T-helper 9 cell (primary cell): ENCODE measurements at regions not wholly inside any gene's neighbourhood (a gene's known extent, or its start where the extent isn't known, plus 50 kb on each side); places are given as distances from the start of the nearest gene placed in this dataset.

Experiments used
- DNase-seq: peaks from one replicate; pipeline ENCODE4 v3.0.0-alpha.2; 2020

DNA sequence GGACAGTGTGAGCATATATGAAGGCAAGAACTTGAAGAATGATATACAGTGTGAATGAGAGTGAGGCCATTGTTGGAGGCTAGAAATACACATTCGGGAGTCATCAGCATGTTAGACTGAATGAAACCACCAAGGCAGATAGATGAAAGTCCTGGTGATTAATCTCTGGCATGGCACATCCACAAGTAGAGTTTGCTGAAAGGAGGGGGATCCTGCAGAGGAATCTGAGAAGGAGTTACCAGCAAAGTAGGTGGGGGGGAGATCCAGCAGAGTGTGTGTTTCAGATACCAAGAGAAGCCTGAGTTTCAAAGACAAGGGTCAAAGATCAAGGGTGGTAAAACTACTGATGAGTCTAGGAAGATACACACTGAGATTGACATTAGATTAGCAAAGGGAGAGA lies 426.7 kb upstream of the DCN start:
- no peak for DNase-seq

DNA sequence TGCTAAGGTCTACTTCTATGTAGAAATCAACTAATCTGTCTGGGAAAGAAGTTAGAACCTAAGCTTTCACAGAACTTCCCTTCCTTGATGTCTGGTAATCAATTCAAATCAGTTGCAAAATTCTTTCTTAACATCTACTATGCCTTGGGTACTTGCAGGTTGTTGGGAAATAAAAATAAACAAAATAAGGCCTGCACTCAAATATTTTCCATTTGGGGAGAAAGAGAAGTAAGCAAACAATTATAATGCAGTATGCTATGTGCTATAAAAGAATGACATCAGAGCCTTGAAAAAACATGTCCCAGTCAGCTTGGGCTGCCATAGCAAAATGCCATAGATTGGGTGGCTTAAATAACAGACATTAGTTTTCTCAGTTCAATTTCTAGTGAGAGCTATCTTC lies 425.9 kb upstream of the DCN start:
- DNase-seq = no peak

- DNase-seq = no peak
Measured at GRCh38 chr12:91606662-91607377, 424.2 kb upstream of the DCN start.

GRCh38 chr12:91604897-91605296 lies 422.3 kb upstream of the DCN start:
- no peak for DNase-seq

DNA sequence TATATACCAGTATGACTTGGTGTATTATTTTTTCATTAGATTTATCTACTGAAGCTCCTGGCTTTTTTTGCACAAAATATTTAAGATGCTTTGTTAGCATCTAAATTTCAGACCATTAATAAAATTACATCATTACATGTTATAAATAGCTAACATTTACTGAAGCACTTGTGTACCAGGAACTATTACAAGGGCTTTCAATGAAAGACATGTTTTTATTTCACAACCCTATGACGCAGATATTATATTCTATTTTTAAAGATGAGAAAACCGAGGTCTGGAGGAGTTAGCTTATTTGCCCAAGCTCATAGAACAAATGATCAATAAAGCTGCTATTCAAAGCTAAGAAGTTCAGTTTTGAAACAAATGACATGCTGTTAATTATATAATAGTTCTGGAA lies 420.4 kb upstream of the DCN start:
- DNase-seq = no peak

DNA sequence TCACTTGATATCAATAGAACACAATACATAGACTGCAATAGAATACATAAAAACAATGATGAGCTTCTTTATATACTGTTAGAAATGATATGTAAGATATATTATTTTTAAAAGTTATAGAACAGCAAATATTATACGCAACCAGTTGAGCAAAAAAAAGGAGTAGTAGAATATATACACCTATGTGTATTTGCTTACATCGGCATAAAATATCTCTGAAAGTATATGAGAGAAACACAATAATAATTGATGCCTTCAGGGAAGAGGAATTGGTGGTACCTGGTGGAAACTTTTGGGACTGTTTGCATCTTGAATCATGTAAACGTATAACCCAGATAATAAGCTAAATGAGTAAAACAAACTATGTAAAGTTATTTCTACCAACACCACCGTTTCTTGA lies 418.4 kb upstream of the DCN start:
- DNase-seq = no peak

DNA sequence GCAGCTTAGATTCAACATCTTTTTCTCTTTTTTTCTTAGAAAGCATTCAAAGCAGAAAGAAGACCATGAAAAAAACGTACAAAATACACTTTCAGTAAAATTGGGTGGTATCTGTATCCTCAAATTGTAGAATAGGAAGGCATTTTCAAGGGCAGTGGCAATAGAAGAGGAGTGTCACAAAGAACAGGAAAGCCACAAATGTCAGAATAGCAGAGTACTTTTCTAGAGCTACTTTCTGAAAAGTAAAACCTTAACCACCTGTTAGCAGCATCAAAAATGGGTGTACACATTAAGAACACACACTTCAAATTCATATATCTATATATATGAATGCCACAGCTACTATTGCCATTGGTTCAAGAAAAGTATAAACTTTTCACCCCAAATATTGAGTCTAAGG lies 412.1 kb upstream of the DCN start:
- no peak for DNase-seq

GRCh38 chr12:91591639-91591987 lies 409.0 kb upstream of the DCN start:
- DNase-seq = no peak

DNA sequence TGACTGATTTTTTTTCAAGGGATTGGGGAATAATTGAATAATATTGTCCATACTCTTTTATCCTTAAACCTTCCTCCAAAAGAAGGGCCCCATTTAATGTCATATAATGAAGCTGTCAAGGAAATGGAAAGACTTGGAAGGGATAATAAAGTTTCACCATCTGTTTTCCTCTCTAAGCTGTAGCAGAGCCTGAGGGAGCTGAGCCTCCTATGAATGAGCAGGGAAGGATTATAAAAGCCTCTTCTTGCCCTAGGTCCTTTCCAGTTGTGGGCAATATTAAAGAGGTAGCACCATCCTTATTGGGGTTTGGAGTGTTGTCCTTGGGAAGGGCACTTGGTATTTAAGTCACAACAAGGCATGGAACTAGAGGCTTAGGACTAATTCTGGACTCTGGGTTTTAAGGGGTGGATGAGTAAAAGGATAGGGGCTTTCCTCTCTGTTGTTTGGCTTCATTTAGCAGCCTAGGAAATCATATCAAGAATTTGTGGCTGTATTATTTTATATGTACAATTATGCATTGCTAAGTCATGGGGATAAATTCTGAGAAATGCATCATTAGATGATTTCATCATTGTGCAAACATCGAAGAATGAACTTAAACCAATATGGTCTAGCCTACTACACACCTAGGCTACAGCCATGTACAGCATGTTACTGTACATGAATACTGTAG lies 408.5 kb upstream of the DCN start:
- no peak for DNase-seq

DNA sequence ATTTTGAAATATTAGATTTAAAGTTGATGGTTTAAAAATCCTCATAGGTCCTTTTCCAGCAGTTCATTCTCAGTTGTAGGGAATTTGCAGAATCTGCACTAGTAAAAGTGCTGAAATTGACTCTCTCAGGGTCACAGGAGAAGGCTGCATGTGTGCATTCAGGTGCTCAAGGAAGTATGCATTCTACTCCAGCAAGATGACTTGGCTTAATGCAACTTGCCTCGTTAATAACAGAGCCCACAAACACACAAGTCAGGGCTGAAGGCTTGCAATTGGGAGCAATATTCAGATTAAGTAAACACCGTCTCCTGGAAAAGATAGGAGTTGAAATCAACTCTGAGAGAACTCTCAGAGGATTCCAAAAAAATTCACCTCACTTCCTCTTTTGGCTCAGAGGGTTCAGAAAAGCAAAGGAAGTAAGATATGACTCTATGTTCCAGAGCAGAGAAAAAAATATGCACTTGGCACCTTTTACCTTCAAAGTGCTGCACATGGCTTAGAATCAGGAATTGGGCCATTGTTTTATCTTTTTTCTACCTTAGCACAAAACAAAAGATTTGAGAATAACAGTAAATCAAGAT lies 406.3 kb upstream of the DCN start:
- DNase-seq = no peak

DNA sequence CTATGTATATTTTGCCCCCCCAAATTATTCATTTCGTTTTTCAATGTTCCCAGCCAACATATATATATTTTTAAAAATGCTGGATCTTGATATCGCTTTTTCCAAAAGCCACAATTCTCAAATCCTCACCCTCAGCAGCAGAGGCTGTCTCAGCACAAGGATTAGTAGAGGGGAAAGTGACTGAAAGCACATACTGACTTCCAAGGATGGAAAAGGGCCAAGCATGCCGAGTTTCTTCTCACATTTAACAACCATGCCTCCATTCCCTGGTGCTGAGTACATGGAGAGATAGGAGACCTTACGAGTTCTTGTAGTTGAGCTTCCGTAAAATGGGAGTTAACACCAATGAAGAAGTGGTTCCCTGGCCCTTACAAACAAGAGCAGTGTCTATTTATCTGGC lies 403.4 kb upstream of the DCN start:
- DNase-seq = no peak

DNA sequence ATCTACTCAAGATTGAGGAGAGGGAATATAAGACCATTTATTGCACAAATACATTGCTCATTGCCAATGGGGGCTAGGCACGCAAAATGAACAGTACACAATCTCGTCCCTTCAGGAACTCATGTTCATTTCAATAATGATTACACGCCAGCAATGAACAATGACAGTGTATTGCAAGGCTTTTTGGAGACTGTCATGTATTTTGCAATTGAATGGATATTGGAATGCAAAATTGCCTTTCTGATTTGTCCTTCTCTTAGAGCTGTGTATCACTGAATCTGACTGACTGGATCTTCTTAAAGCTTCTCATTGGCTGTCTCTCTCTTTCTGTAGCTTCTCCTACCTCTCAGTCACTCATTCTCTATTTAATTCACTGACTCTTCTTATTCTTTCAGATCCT lies 400.2 kb upstream of the DCN start:
- no peak for DNase-seq

DNA sequence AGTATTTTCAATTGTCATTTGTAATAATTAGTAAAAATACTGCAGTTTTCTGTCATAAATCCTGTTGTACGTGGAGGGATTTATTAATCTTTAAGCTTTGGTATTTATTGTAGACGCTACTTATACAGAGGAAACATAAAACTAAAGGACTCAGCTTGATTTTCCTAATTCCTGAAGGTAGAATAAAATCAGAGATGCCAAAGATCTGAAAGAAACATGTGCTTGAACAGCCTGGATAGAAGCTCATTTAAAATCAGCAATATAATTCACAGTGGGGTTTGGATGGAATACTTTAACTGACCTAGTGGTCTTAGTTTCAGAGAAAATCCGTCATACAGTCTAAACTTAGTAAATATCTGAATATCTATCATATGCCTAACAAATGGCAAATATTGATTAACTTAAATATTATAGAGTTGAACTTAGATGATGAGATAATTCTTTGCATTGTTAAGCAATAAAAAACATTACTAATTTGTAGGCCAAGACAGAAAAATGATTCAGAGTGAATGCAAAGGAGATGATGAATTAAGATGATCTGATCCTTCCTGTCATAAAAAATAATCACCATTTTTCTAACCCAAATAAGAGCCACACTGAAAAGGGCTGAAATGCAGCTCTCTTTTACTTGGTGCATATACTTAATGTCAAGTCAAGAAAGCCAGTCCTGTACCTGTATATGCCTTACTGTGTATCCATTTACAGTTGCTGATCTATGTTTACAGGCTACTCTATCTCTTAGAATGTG lies 397.1 kb upstream of the DCN start:
- DNase-seq = no peak

DNA sequence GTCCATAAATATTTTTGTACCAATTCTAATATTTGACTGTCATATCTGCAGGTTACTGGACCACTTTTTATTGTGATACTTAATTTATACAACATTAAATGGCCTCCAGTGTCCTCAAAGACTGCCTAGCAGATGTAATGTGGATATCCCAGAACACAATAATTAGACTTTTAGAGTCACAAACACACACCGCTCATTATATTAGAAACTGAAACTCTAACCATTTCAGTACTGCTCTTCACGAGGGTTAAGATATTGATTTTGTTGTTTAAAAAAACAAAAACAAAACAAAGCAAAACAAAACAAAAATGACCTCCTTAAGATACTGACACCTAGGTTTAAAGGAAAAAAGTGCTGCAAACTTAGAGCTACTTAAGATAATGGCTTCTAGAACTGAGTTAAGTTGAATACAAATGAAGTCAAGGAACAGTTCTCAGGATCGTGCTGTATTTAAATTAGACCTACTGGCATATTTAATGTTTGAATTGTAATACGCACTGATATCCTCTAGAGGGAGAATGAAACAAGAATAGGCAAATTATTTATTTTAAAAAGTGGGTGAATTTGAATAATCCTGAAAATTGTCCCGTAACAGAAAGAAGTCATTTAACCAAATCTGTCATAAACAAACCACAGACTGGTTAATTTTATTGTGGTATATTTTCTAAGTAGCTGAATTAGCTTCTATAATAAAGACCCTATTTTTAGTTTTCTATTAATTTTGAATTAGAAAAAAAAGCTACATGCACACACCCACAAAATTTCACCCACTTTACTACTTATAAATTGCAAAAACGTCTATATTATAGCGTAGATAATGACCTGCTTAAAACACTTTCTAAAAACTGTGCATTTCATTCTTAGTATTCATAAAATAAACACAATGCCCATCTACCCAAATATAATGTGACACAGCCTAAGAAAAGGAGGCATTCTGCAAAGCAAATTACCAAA lies 395.2 kb upstream of the DCN start:
- no peak for DNase-seq

DNA sequence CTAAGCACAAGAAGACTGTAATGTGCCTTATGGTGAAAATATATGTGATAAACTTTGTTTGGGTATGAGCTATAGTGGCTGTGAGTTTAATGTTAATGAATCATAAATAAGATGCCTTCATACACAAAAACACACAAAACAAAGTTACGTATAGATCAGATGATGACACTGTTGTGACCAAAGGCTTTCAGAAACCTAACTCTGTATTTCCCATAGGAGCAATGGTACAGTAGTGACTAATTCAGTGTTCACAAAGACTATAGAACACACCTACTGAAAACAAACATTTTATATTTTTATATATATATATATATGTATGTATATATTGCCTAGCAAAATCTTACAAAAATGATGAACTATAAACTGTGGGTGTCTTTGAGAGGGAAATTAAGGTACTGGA lies 393.8 kb upstream of the DCN start:
- no peak for DNase-seq

GRCh38 chr12:91575630-91576029 lies 393.0 kb upstream of the DCN start:
- no peak for DNase-seq

DNA sequence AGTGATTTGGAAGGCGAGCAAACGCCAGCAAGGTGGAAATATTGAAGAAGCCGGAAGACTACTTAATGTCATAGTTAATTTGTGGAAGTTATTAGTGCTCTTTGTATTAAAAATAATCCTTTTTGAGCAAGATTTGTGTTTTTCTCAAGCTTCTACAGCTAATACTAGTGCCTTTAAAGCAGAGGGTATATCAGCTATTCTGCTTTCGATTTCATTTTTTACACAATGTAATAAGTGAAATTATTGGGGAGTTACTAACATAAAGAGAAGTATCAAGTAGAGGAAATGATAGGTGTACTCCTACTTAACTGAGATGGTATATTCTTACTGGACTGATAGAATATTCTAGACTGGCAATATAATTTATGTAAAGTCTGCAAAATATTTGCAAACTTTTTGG lies 392.4 kb upstream of the DCN start:
- DNase-seq = no peak

DNA sequence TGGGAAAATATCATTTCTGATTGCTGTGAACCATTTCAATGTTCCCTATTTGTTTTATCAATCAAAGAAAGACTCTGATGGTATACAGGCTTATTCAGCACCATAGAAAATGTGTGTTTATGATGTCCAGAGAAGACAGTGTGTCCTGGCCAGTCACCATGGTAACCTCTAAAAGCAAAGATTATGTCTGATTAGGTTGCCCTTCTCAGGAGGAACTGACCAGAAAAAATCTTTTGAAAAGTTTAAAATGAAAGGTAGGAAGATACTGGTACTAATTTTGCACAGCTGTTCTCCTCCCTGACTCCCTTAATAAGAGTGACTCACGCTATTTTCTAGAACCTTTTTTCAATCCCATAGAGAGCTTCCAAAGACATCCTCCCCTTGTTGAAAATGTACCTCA lies 391.8 kb upstream of the DCN start:
- DNase-seq = no peak

DNA sequence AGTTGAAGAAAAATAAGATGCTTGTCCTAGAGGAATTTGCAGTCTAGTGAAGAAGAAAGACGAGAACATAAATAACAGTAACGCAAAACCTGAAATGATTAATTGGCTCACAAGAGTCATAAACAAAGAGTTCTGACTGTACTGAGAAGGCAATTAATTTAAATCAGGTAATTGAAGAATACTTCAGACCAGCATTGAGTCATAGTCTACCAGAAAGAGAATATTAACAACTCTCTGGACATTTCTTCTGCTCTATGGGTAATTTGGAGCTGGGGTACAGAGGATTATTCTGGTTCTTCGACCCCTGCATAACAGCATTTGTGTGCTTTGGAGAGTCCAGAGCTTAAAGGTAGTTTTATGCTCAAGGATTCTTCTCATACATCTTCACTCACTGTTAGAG lies 390.3 kb upstream of the DCN start:
- DNase-seq = no peak

GRCh38 chr12:91567100-91567485 lies 384.5 kb upstream of the DCN start:
- DNase-seq = no peak

- no peak for DNase-seq
Measured at GRCh38 chr12:91566328-91567099, 383.9 kb upstream of the DCN start.

- no peak for DNase-seq
Measured at GRCh38 chr12:91565846-91566245, 383.2 kb upstream of the DCN start.
